H9 (cell line): ENCODE measurements at regions not wholly inside any gene's neighbourhood (a gene's known extent, or its start where the extent isn't known, plus 50 kb on each side); places are given as distances from the start of the nearest gene placed in this dataset.

Experiments
- DNase-seq: peaks from one replicate; pipeline ENCODE4 v3.0.0-alpha.2; 2017
- H2AFZ ChIP-seq: one replicate; pipeline ENCODE4 v1.6.1; 2013; ENCODE audit warnings: mild to moderate bottlenecking, low read length, control low read depth, moderate library complexity
- H2AK5ac ChIP-seq: 2 replicates; pipeline ENCODE4 v1.6.1; 2013; ENCODE audit warnings: low read length, control low read depth, mixed read lengths; ENCODE audit not compliant: insufficient read length
- H2BK120ac ChIP-seq: one replicate; pipeline ENCODE4 v1.6.1; 2013; ENCODE audit warnings: low read depth, mild to moderate bottlenecking, low read length, control low read depth, inconsistent platforms; ENCODE audit not compliant: poor library complexity, severe bottlenecking
- H2BK12ac ChIP-seq: 2 replicates; pipeline ENCODE4 v1.6.1; 2013; ENCODE audit warnings: low read length, control low read depth, mixed read lengths, low read depth; ENCODE audit not compliant: insufficient read length
- H2BK15ac ChIP-seq: 2 replicates; pipeline ENCODE4 v1.6.1; 2013; ENCODE audit warnings: low read depth, low read length, control low read depth
- H2BK20ac ChIP-seq: one replicate; pipeline ENCODE4 v1.6.1; 2013; ENCODE audit warnings: low read depth, mild to moderate bottlenecking, low read length, control low read depth, inconsistent platforms; ENCODE audit not compliant: poor library complexity, severe bottlenecking
- H2BK5ac ChIP-seq: 2 replicates; pipeline ENCODE4 v1.6.1; 2013; ENCODE audit warnings: low read length, control low read depth, mixed read lengths; ENCODE audit not compliant: insufficient read length
- H3K14ac ChIP-seq: 2 replicates; pipeline ENCODE4 v1.6.1; 2013; ENCODE audit warnings: low read length, control low read depth; ENCODE audit not compliant: insufficient read depth
- H3K18ac ChIP-seq: 2 replicates; pipeline ENCODE4 v1.6.1; 2013; ENCODE audit warnings: low read depth, mild to moderate bottlenecking, mixed read lengths, low read length, control low read depth; ENCODE audit not compliant: insufficient read length
- H3K23ac ChIP-seq: 2 replicates; pipeline ENCODE4 v1.6.1; 2013; ENCODE audit warnings: low read length, control low read depth, mixed read lengths, low read depth; ENCODE audit not compliant: insufficient read length
- H3K23me2 ChIP-seq: 2 replicates; pipeline ENCODE4 v1.6.1; 2013; ENCODE audit warnings: low read depth, mild to moderate bottlenecking, mixed read lengths, low read length, control low read depth; ENCODE audit not compliant: insufficient read length, poor library complexity, severe bottlenecking
- H3K27ac ChIP-seq: 2 replicates; pipeline ENCODE4 v1.5.1; 2013; ENCODE audit warnings: low read length, control low read depth, mixed read lengths, low read depth; ENCODE audit not compliant: insufficient read length
- H3K27me3 ChIP-seq: 2 replicates; pipeline ENCODE4 v1.6.1; 2013; ENCODE audit warnings: low read length, control low read depth, inconsistent platforms; ENCODE audit not compliant: insufficient read depth
- H3K4ac ChIP-seq: 2 replicates; pipeline ENCODE4 v1.6.1; 2013; ENCODE audit warnings: low read depth, mild to moderate bottlenecking, control low read depth, inconsistent platforms, low read length, moderate library complexity
- H3K4me1 ChIP-seq: 2 replicates; pipeline ENCODE4 v1.6.1; 2013; ENCODE audit warnings: low read length, control low read depth, inconsistent platforms; ENCODE audit not compliant: insufficient read depth
- H3K4me2 ChIP-seq: 2 replicates; pipeline ENCODE4 v1.6.1; 2013; ENCODE audit warnings: low read length, control low read depth, mixed read lengths; ENCODE audit not compliant: insufficient read length, insufficient read depth
- H3K56ac ChIP-seq: 2 replicates; pipeline ENCODE4 v1.6.1; 2013; ENCODE audit warnings: low read depth, mild to moderate bottlenecking, mixed read lengths, low read length, control low read depth; ENCODE audit not compliant: insufficient read length
- H3K79me1 ChIP-seq: 2 replicates; pipeline ENCODE4 v1.6.1; 2013; ENCODE audit warnings: low read depth, mild to moderate bottlenecking, moderate library complexity, low read length, control low read depth, inconsistent platforms; ENCODE audit not compliant: insufficient read depth, poor library complexity, severe bottlenecking
- H3K79me2 ChIP-seq: 2 replicates; pipeline ENCODE4 v1.6.1; 2013; ENCODE audit warnings: low read length, control low read depth, inconsistent platforms; ENCODE audit not compliant: insufficient read depth
- H3K9ac ChIP-seq: 2 replicates; pipeline ENCODE4 v1.6.1; 2013; ENCODE audit warnings: low read length, control low read depth, mixed read lengths; ENCODE audit not compliant: insufficient read length; ENCODE audit errors: extremely low read depth
- H3K9me3 ChIP-seq: one replicate; pipeline ENCODE4 v1.6.1; 2013; ENCODE audit warnings: low read depth, low read length, inconsistent platforms; ENCODE audit not compliant: control insufficient read depth
- H3T11ph ChIP-seq: one replicate; pipeline ENCODE4 v1.6.1; 2013; ENCODE audit warnings: mild to moderate bottlenecking, low read length, control low read depth, inconsistent platforms
- H4K20me1 ChIP-seq: one replicate; pipeline ENCODE4 v1.6.1; 2013; ENCODE audit not compliant: control insufficient read depth, insufficient read length, insufficient read depth
- H4K5ac ChIP-seq: 2 replicates; pipeline ENCODE4 v1.6.1; 2013; ENCODE audit warnings: low read depth, mild to moderate bottlenecking, mixed read lengths, low read length, control low read depth; ENCODE audit not compliant: insufficient read length
- H4K8ac ChIP-seq: replicated peaks from 2 replicates; pipeline ENCODE4 v1.6.1; 2013; ENCODE audit warnings: low read length, control low read depth, mixed read lengths, low read depth; ENCODE audit not compliant: insufficient read length
- H4K91ac ChIP-seq: 2 replicates; pipeline ENCODE4 v1.6.1; 2013; ENCODE audit warnings: low read depth, mild to moderate bottlenecking, moderate library complexity, mixed read lengths, low read length, control low read depth; ENCODE audit not compliant: insufficient read length
- H3K27ac Mint-ChIP-seq, 3 experiments: 2 replicates in 2 of 3; 3 replicates in 1 of 3; pipeline ENCODE4 v1.8.0; 2020 to 2021; ENCODE audit warnings: mixed read lengths in 3 of 3, mild to moderate bottlenecking in 1 of 3, moderate library complexity in 1 of 3
- H3K27me3 Mint-ChIP-seq: 2 replicates; pipeline ENCODE4 v1.8.0; 2021; ENCODE audit warnings: low read depth, mild to moderate bottlenecking, moderate library complexity, mixed read lengths
- H3K36me3 Mint-ChIP-seq, 3 experiments: 2 replicates in 2 of 3; 3 replicates in 1 of 3; pipeline ENCODE4 v1.8.0; 2020 to 2021; ENCODE audit warnings: low read depth in 3 of 3, mixed read lengths in 3 of 3; ENCODE audit not compliant: insufficient read depth in 1 of 3
- H3K4me1 Mint-ChIP-seq, 2 experiments: 2 replicates each; pipeline ENCODE4 v1.8.0; 2020; ENCODE audit warnings: mixed read lengths in 2 of 2
- H3K4me3 Mint-ChIP-seq, 2 experiments: 2 replicates in 1 of 2; 3 replicates in 1 of 2; pipeline ENCODE4 v1.8.0; 2020 to 2021; ENCODE audit warnings: mild to moderate bottlenecking in 2 of 2, mixed read lengths in 2 of 2, moderate library complexity in 1 of 2
- H3K9me3 Mint-ChIP-seq, 2 experiments: 2 replicates in 1 of 2; 3 replicates in 1 of 2; pipeline ENCODE4 v1.8.0; 2020; ENCODE audit warnings: mild to moderate bottlenecking in 2 of 2, mixed read lengths in 2 of 2, moderate library complexity in 1 of 2
- CTCF ChIP-seq: fragments of 200-600 bp; sonication (generic); conservative IDR thresholded peaks from 3 replicates; pipeline ENCODE4 v1.8.0; 2021; ENCODE audit warnings: antibody characterized with exemption, mild to moderate bottlenecking
- WGBS: extraction: QIAGEN DNeasy Blood & Tissue Kit; methylation state at CpG from one replicate; pipeline ENCODE4 v1.1.7; 2013; ENCODE audit warnings: missing lambda C conversion rate, low lambda C conversion rate, mixed read lengths; ENCODE audit not compliant: insufficient read length; ENCODE audit errors: extremely low coverage; 5-methylcytosine and 5-hydroxymethylcytosine counted together

- no peak overlapping the region for H3K23ac ChIP-seq
- H4K5ac ChIP-seq = no peak overlapping the region
- H3T11ph ChIP-seq = no peak overlapping the region
- H4K20me1 ChIP-seq = no peaks in the 10 kb centered on the region
- H3K4me2 ChIP-seq = no peak overlapping the region
- H2BK15ac ChIP-seq = no peak overlapping the region
- no peak overlapping the region for H3K14ac ChIP-seq
- WGBS = no CpG with 5 or more reads among the region's 3 CpGs
- no peak overlapping the region for H3K4ac ChIP-seq
- H3K27ac ChIP-seq = no peak overlapping the region
- H4K91ac ChIP-seq = no peak overlapping the region
- no peaks in the 10 kb centered on the region for H3K9me3 Mint-ChIP-seq
- no peaks in the 10 kb centered on the region for H3K9me3 ChIP-seq
- H2BK120ac ChIP-seq = no peak overlapping the region
- H4K8ac ChIP-seq = no peak overlapping the region
- H3K79me1 ChIP-seq = no peaks in the 10 kb centered on the region
- no peak overlapping the region for H2BK20ac ChIP-seq
- H2BK5ac ChIP-seq = no peak overlapping the region
- no peaks in the 10 kb centered on the region for H3K27me3 Mint-ChIP-seq
- H3K4me1 ChIP-seq = no peaks in the 10 kb centered on the region
- H2AK5ac ChIP-seq = no peak overlapping the region
- no peak overlapping the region for H2BK12ac ChIP-seq
- H3K4me1 Mint-ChIP-seq = peaks cover 14 to 21% of the 10 kb centered on the region in 2 experiments
- H3K79me2 ChIP-seq = no peaks in the 10 kb centered on the region
- no peak for DNase-seq
- H3K9ac ChIP-seq = no peak overlapping the region
- H3K27me3 ChIP-seq = no peaks in the 10 kb centered on the region
- peak overlapping the region in 1 of 3 experiments; percentile 83; a peak in 2 of 7 replicates for H3K27ac Mint-ChIP-seq
- H3K4me3 Mint-ChIP-seq = no peak overlapping the region
- no peaks in the 10 kb centered on the region for H3K36me3 Mint-ChIP-seq
- H3K56ac ChIP-seq = no peak overlapping the region
- no peak overlapping the region for H3K18ac ChIP-seq
- H2AFZ ChIP-seq = no peak overlapping the region
- TF ChIP-seq CTCF = no peak
- no peaks in the 10 kb centered on the region for H3K23me2 ChIP-seq
Observed at GRCh38 chr6:105952326-105952725, 133.8 kb upstream of the PRDM1 start.
